ENCODE measurements at regions not wholly inside any gene's neighbourhood (a gene's known extent, or its start where the extent isn't known, plus 50 kb on each side); places are given as distances from the start of the nearest gene placed in this dataset.
"Not testable (repeated sequence)": the region's sequence is repeated elsewhere in the genome, so short reads cannot be mapped to it uniquely, and the experiment has no call there.

DNA sequence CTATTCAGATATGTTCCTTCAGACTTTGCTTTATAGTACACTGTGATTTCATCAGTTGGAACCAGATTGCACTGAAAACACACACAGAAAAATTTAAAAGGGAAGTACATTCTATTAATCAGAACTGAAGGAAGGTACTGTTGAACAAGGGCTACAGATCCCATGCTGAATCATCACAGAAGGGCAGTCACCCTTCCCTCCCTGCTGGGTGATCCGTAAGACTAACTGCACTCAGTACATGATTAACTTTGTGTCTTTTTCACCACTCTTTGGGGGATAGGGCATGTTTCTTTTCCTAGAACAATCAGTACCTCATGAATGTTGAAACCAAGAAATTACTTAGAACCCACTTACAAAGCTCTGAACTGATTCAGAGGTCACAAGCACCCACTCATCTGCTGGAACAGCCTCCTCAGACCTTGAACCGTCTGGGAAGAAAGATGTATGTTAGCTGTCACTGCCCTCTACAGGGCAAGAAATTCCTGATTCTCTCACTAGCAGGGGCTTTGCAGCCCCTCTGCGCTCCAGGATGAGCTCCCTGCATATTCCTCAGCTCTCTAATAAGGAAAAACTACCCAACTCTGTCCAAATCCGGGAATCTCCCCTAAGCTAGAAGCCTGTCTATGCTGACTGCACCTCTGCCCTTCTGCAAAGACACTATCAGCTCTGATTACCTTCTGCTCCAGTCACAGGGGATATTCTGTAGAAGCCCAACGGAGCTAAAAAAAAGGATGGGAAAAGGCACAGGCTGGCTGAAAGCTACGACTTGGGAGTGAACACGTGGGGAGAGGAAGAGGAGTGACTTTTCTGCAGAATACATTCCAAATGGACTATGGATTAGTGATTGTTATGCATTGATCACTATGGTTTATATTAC lies 51.0 kb downstream of the IARS1 start:
- DNase-seq = no peak

DNA sequence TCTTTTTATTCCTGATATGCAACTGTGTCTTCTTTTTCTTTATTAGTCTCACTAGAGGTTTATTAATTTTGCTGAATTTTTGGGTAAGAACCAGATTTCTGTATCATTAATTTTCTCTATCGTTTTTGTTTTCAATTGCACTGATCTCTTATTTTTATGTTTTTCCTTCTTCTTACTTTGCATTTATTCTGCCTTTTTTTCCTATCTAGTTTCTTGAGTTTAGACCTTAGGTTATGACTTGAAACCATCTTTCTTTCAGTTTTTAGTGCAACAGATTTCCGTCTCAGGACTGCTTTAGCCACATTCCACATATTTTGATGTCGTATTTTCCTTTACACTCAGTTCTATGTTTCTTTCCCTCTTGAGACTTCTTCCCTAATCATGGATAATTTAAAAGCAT lies 56.6 kb downstream of the IARS1 start:
- DNase-seq = no peak

DNA sequence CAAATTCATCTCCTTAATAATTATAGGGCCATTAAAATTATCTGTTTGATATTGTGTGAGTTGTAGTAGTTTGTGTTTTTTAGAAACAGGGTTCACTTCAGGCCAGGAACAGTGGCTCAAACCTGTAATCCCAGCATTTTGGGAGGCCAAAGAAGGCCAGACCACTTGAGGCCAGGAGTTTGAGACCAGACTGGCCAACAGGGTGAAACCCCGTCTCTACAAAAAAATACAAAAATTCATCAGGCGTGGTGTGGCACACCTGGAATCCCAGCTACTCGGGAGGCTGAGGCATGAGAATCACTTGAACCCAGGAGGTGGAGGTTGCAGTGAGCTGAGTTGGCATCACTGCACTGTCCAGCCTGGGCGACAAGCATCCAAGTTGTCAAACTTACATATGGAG lies 57.0 kb downstream of the IARS1 start:
- DNase-seq = no peak

DNA sequence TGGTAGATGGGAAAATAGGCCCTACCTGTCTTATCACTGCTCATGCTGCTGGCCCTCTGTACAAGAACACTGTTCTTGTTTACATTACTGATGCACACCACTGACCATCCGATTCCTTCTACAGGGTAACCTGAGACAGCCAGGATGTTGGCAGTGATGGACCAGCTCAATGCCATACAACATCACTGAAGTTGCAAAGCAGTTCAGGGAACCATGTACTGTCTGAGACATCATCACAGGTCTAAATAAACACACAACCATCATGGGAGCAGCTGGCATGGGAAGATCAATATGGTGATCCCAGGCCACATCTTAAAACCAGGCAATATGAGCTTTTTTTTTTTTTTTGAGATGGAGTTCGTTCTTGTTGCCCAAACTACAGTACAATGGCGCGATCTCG lies 59.0 kb downstream of the IARS1 start:
- no peak for DNase-seq

DNA sequence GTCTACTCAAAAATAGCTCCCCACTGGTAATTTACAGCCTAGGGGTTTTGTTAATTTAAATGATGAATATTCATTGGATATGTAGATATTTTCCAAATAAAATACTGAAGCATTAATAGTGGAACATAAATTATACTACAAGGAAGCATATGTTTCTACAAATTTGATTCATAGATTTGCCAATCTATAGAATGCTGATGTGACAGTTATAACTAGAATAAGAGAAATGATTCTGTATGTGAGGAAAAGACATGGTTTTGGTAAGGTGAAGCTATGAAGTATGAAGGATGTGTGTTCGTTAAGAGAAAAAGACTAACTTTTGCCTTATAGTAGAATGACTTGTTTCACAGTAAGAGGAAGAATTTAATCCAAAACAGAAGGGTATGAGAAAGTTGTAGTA lies 61.3 kb downstream of the IARS1 start:
- DNase-seq = no peak

DNA sequence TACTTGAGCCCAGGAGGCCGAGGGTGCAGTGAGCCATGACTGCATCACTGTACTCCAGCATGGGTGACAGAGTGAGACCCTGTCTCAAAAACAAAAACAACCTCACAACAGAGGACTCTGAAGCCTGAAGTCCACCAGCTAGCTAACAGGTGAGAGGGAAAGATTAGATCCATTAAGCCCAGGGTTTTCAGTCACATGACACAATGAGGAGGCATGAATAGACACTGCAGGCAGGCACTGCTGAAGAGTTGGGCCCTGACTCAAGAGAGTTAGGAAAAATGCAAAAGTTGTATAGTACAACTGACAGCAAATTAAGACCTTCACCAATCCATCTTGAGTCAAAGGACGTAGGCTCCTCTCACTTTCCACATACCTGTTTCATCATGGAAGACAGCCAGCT lies 64.9 kb downstream of the IARS1 start:
- DNase-seq = no peak

DNA sequence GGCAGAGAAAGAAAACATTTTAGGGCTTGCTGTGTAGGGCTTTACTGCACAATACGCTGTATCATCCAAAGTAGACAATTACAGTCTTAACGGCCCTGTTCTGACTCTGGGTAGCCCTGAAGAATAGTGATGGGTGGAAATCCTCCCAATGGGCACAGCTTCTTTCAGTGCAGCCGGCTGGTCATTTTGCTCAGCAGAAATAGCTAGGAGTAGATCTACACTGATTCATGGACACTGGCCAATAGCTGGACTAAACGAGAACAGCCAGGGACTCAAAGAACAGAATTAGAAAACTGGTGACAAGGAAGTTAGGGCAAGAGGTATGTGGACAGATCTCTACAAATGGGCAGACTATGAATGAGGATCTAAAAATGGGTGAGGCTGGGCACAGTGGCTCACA lies 69.3 kb downstream of the IARS1 start:
- no peak for DNase-seq

DNA sequence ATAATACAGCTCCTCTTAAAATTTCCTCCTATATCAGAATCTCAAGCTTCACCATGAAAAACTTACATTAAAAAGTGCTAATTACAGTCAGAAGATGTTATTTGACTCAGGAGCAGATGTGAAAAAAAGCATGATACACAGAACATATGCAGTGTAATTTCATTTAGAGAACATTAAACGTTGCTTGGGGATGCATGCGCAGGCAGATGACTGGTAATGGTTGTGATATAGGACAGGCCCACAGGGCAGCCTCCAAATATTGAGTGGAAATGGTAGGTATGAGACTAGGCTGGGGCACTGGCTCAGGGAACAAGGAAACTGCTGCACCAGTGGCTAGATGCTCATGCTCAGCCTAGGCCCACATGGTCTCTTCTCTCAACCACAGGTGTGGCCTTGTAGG lies 69.7 kb downstream of the IARS1 start:
- DNase-seq = no peak

DNA sequence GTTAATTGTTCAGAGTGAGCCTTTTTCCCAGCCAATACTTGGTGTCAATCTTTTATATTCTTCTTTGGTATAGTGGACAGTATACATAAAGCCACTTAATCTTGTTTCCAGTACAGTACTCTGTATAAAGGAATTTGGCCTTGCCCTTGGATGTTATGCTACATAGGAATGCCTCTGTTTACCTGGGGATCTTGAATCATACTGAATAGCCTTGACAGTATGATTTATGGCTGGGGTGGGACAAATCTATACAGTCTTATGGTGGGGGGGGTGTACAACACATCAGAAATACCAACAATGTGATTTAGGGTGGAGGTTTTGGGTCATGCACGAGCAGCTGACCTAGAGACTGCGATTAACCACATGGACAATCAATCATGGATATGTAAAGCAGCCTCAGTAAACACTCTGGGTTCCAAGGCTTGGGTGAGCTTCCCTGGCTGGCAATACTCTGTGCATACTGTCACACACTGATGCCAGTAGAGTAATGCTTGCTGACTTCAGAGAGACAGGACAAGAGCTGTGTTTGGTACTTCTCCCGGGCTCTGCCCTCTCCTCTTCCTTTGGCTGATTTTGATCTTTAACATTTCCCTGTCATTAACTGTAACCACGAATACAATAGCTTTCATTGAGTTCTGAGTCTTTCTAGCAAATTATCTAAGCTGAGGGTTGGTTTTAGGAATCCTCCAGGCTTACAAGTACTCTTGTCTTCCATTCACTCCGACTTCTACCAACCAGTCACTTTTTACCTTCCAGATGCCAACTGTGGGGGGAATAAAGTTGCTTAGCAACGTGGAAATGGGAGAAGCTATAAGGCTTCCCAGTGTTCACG lies 84.6 kb downstream of the IARS1 start:
- no peak for DNase-seq

DNA sequence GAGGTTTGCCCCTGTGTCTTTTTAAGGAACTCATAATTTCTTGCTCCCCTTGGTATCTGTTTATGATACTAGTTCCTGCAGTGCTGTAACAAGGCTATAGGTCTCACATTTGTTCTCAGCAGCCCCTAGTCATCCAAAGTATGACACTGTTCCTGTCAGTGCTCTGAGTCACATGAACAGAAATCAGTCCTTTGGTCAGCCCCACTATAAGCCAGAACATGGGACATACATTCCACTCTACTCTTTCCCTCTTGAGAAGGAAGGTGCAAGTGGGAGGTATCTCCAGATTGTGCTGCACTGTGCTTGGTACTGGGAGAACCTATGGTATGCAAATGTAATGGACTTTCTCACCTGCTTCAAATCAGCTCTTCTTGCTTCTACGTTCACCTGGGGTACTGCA lies 87.0 kb downstream of the IARS1 start:
- no peak for DNase-seq

DNA sequence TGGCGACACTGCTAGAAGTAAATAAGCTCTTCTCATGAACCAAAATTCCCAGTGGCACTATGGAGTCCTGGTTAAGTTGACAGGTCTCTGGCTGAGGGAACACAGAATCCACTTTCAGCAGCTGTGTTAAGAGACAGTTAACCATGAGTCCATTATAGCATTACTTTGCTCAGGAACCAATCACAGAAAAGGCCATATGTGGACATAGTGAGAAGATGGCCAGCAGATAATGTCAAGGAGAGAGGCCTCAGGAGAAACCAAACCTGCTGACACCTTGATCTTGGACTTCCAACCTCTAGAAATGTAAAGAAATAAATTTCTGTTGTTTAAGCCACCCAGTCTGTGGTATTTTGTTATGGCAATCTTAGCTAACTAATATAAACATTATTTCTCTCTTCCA lies 88.7 kb upstream of the SPTLC1 start:
- DNase-seq = not testable (repeated sequence)

DNA sequence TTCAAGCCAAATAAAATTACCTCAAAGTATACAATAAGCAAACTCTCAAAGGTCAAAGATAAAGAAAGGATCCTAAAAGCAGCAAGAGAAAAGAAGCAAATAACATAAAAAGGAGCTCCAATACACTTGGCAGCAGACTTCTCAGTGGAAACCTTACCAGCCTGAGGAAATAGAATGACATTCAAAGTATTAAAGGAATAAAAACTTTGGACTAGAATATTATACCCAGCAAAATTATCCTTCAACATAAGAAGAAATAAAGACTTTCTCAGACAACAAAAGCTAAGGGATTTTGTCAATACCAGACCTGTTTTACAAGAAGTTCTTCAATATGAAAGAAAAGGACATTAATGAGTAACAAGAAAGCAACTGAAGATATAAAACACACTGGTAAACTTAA lies 83.0 kb upstream of the SPTLC1 start:
- DNase-seq = not testable (repeated sequence)

DNA sequence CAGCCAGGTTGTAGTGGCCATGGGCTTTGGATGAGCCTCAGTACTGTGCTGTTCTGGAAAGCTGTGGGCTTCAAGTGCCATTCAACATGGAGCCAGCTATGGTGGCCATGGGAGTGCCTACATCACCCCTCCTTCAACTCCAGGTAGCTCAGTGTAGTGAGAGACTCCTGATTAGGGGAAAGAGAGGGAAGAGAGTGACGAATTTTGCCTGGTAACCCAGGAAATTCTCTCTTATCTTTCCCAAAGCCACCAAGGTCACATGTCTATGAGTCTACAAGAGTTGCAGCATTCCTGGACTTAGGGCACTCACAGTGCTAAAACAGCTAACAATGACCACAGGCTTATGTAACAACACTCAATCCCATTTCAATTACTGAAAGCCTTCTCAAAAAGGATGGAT lies 81.7 kb upstream of the SPTLC1 start:
- no peak for DNase-seq

DNA sequence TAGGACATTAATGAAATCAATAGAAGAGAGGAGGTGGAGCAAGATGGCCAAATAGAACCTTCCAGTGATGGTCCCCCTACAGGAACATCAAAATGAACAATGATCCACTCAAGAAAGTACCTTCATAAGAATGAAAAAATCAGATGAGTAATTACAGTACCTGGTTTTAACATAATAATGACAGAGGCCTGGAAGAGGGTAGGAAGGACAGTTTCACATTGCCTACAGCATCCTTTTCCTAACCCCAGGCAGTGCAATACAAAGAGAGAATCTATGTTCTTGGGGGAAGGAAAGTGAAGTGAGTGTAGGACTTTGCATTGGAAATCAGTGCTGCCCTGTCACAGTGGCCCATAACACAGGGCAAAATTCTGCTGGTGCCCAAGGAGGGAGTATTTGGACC lies 81.2 kb upstream of the SPTLC1 start:
- no peak for DNase-seq

DNA sequence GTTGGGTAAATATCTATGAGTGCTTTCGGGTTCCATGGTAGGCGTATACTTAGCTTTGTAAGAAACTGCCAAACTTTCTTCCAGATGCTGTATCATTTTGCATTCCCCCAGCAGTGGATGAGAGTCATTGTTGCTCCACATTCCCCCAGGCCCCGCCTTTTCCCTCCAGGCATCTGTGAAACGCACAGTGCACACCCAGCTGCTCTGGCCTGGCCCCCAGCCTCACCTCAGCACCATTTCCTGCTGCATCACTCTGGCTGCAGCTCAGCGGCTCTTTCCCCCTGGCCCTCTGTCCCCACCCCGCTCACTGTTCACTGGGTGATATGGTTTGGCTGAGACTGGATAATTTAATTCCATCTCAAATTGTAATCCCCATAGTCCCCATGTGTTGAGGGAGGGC lies 76.6 kb upstream of the SPTLC1 start:
- DNase-seq = no peak

DNA sequence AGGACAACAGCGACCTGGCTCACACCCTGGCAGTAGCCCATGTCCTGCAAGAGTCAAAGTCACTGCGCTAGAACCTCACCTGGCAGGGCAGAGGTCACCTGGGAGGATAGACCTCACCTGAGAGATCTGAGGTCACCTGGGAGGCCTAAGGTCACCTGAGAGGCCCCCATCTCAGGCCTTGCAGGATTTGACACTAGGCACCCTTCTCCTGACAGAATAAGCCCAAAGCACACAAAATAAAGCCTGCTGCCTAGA lies 75.2 kb upstream of the SPTLC1 start:
- no peak for DNase-seq

DNA sequence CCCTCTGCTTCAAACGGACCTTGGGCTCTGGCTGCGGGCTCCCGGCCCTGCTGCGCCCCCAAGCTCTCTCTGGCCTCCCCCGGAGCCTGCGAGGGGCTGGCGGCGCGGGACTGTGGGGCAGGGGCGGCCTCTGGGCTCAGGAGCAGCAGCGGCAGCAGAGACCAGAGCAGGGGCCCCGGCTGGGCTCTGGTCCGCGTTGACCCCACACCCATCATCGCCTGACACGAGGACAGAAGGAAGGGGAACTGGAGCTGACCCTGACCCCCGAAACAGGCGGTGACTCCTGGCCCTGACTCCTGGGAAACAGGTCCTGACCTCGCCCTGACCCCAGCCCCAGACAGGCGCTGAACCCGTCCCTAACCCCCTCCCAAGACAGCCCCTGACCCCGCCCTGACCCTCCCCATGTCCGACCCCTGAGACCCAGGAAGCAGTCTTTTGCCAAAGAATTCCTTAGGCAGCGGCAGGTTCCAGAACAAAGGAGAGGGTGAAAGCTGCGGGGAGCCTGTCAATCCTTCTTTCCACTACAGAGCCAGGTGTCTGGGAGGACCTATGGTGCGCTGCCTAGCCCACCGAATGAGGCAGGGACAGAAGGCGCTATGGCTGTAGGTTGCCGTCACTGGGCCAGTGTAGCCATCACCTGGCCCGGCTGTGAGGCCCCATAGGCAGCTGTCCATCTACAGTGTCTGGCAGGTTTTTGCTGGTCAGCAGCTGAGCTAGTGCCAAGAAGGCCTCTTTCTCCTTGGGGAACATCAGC lies 74.7 kb upstream of the SPTLC1 start:
- DNase-seq = no peak

DNA sequence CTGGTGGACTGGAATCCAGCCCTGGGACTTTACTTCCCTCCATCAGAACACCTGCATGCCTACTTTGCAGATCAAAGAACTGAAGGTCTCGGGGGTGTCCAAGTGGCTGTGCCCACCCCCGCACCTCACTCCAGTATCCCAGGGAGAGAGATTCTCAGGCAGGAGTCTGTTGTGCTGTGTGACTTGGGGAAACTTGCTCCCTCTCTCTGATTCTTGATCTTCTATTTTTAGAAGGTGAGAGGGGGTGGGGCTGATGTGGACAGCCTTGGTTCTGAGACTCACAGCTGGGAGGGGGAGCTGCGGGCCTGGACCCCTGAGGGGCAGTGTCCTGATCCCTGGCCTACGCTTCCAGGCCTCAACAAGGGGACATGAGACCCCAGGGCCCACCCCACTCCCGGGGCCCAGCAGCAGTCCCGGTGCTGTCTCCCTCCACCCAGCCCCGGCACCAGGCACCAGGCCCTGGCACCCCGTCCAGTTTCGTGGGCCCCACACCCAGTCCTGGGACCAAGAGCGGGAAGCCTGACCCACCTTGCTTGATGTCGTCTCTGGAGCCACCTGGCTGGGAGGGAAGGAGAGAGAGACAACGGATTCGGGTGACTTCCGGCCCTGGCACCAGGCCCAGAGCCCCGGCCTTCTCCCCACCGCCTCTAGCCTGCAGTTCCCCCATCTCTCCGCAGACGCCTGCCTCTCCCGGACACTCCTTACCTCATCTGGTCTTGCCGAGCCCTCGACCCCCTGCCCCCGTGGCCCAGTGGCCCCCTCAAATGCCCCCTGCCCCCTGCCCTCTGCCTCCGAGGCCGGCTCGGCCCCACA lies 74.0 kb upstream of the SPTLC1 start:
- no peak for DNase-seq

DNA sequence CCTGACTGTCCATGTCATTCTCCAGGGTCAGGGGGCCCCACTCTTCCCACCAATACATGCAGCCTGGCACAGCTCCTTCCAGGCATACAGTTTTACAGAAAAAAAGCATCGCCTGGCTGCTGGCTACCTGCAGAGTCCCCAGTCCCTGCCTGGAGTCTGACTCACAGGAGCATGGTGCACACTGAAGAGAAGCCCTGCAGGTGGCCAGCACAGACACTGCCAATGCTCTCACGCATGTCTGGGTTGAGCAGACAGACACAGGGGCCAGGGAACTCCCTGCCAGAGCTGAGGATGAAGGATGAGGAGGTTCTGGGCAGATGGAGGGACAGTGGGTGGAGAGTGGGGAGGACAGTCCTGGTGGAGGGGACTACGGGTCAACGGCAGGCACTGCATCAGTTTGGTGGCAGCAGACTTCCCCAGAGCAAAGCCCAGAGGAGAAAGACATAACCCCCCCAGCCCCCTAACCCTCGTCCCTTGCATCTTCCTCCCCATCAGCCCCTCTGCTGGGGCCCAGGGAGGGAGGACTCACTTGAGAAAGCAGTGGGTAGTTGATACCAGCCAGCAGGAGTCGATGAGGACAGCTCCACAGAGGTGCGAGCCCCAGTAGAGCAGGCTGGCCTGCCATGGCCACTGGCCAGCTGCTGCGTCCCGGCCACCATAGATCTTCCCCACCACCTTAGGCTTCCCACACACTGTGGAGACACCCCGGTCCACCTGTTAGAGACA lies 72.9 kb upstream of the SPTLC1 start:
- no peak for DNase-seq

DNA sequence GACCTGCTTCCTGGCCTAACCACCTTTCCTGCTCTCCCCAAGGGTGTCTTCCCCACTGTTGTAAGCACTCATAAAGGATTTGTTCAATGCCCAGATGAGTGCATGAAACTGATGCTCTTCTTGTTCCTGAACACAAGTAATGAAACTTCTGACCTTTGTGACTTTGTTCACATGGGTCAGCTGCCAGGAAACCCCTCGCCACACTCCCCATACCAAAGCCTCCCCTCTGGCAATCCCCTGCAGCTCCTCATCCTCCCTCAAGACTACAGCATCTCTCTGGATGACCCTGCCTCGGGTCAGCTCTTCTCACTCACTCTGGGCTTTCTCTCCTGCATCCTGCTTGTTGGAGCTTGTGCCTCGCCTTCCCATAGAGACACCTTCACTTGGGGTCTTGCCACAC lies 72.2 kb upstream of the SPTLC1 start:
- no peak for DNase-seq

DNA sequence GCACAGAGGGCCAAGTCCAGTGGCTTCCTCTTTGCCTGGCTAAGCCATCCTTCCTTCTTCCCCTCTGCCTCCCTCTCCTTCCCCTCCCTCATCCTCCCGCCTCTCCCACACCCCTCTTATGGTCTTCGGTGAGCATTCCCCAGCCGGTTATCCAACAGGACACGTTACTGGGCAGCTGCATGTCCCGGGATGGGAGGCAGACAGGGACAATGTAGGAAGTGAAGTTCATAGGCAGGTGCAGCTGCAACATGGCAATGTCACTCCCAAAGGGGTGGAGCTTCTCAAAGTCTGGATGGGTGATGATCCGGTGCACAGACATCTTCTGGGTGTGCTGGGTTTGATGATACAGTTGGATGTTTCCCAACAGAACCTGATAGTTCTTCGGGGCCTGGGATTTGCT lies 71.4 kb upstream of the SPTLC1 start:
- no peak for DNase-seq

DNA sequence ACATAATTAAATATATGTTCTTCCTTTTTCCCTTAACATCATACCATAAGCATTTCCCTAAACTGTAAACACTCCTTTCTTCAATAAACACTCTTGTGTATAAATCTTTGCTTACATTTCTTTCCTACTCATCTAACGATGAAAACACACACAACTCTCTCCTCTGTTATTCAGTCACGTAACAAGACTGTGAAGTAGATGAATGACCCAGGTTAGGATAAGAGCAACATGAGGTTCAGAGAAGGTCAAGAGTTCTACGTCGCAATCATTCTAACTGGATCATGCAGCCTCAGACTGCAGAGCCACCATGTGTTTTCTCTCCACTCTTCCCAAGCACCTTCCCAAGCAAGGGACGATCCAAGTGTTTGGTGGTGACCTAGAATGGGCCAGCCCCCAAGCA lies 70.5 kb upstream of the SPTLC1 start:
- DNase-seq = no peak
